Progenitor cell of endocrine pancreas (in vitro differentiated cells): ENCODE measurements at regions not wholly inside any gene's neighbourhood (a gene's known extent, or its start where the extent isn't known, plus 50 kb on each side); places are given as distances from the start of the nearest gene placed in this dataset.

Experiments used
- DNase-seq: peaks from one replicate; pipeline ENCODE4 v3.0.0; 2021; ENCODE audit warnings: low spot score; ENCODE audit not compliant: unreplicated experiment
- H3K27ac Mint-ChIP-seq: 2 replicates; pipeline ENCODE4 v1.8.0; 2021; ENCODE audit warnings: mild to moderate bottlenecking, moderate library complexity, mixed read lengths
- H3K27me3 Mint-ChIP-seq: 2 replicates; pipeline ENCODE4 v1.8.0; 2021; ENCODE audit warnings: mixed read lengths
- H3K36me3 Mint-ChIP-seq: 2 replicates; pipeline ENCODE4 v1.8.0; 2022; ENCODE audit warnings: mixed read lengths; ENCODE audit not compliant: insufficient read depth
- H3K4me1 Mint-ChIP-seq: 2 replicates; pipeline ENCODE4 v1.8.0; 2021; ENCODE audit warnings: low read depth, mixed read lengths
- H3K4me3 Mint-ChIP-seq: 2 replicates; pipeline ENCODE4 v1.8.0; 2021; ENCODE audit warnings: low read depth, mild to moderate bottlenecking, moderate library complexity, mixed read lengths
- H3K9me3 Mint-ChIP-seq: 2 replicates; pipeline ENCODE4 v1.8.0; 2021; ENCODE audit warnings: low read depth, mixed read lengths
- TF ChIP-seq, protein P1 (sequence below): fragments of 200-600 bp; sonication (generic); IDR thresholded peaks from one replicate; pipeline ENCODE4 v1.5.0; 2021; ENCODE audit warnings: antibody characterized with exemption, mild to moderate bottlenecking; ENCODE audit not compliant: unreplicated experiment

DNA sequence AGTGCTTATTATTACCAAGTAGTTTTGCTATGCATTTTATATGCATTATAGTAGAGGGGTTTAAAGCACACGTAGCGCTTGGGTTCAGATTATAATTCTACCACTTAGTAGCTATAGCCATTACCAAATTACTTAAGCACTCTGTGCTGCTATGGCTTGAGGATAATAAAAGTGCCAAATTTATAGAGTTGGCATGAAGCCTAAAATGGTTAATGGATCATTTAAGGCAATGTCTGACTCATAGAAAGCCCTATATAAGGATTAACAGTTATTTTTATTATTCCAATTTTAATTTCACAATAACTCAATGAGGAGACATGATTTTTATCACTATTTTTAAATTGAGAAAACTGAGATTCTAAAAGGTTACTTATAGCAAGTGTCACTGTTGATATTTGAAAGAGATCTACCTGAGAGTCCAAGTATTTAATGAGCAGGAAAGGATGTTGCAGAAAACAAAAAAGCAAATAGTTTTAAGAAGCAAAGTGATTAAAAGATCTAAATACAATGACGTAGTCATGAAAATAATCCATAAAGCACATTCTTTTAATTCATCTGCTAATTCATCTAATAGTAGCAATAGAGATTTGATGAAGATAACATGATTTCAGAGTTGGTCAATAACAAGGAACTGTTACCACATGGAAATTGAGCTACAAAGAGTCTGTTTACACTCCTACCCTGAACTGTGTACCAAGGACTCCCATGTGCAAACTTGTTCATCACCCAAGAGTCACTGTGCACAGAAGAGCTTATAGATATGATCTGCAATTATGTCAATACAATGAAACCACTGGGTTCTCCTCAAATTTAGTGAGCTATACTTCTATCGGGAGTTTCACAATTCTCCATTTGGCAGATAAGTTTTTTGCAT lies 78.8 kb upstream of the DTNA start:
- Mint-ChIP-seq H3K27me3 (peaks cover 15% of the 10 kb centered on the region), H3K36me3 (no peaks in the 10 kb centered on the region), H3K27ac (no peak overlapping the region), H3K4me1 (peaks cover 4% of the 10 kb centered on the region), H3K4me3 (no peak overlapping the region), H3K9me3 (no peaks in the 10 kb centered on the region)
- DNase-seq, result no peak
- TF ChIP-seq, protein P1, sequence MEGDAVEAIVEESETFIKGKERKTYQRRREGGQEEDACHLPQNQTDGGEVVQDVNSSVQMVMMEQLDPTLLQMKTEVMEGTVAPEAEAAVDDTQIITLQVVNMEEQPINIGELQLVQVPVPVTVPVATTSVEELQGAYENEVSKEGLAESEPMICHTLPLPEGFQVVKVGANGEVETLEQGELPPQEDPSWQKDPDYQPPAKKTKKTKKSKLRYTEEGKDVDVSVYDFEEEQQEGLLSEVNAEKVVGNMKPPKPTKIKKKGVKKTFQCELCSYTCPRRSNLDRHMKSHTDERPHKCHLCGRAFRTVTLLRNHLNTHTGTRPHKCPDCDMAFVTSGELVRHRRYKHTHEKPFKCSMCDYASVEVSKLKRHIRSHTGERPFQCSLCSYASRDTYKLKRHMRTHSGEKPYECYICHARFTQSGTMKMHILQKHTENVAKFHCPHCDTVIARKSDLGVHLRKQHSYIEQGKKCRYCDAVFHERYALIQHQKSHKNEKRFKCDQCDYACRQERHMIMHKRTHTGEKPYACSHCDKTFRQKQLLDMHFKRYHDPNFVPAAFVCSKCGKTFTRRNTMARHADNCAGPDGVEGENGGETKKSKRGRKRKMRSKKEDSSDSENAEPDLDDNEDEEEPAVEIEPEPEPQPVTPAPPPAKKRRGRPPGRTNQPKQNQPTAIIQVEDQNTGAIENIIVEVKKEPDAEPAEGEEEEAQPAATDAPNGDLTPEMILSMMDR, result no peak

- peaks cover 9% of the 10 kb centered on the region for H3K4me1 Mint-ChIP-seq
- H3K4me3 Mint-ChIP-seq, result no peak overlapping the region
- no peaks in the 10 kb centered on the region for H3K9me3 Mint-ChIP-seq
- DNase-seq, result no peak
- no peak overlapping the region for H3K27ac Mint-ChIP-seq
- no peaks in the 10 kb centered on the region for H3K36me3 Mint-ChIP-seq
- TF ChIP-seq, protein P1, result no peak
- H3K27me3 Mint-ChIP-seq, result peaks cover 15% of the 10 kb centered on the region
These were observed 77.8 kb upstream of the DTNA start for GRCh38 chr18:34632321-34632720.

DNA sequence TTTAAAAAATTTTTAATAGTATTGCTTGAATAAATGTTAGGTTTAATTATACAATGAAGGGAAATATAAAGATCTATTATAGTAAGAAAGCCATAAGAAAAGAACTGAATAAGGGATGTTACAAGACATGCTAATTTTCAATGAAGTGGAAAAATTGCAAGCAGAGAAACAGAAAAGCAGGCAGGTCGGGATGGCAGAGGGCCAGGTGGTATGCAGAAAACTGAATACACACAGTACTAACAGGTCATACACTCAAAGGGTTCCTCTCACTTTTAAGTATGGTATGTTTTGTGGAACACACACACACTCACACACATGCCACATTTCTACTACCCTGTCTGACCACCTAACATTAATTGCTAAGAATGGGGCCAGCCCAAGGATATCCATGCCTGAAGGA lies 76.7 kb upstream of the DTNA start:
- Mint-ChIP-seq H3K9me3 (no peaks in the 10 kb centered on the region), H3K4me1 (peaks cover 12% of the 10 kb centered on the region), H3K4me3 (no peak overlapping the region), H3K27ac (no peak overlapping the region), H3K36me3 (no peaks in the 10 kb centered on the region), H3K27me3 (peaks cover 15% of the 10 kb centered on the region)
- no peak for DNase-seq
- TF ChIP-seq, protein P1, result no peak

DNA sequence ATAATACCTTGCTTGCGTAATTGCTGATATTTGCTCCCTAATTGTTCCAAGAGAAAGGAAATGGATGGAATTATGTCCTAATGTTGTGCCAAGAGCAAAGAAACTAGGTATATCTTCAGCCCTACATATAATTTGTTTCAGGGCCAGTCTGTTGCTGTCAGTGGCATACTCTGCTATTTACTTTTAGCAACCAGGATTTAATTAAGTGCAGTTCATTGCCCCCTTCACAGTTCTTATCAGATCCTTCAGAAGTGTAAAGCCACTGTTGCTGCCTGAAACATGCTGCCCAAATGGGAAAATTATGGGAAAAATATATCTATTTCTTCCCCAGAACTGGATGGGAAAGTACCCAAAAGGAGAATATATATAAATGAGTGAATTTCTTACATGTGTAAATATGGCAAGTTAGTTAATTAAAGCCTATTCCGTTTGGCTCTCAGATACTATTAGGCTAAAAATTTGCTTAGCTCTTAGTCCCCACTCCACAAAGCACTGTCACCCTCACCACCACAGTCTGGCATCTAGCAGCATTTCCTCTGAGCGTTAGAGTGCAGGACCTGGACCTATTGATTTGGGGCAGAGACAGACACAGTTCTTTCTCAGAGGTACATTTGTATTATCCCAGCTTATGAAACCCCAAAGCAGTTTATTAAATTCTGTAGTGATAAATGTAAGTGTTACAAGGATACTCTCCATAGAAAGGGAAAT lies 72.8 kb upstream of the DTNA start:
- H3K27ac Mint-ChIP-seq, result peak overlapping the region; percentile 46
- peaks cover 8% of the 10 kb centered on the region for H3K4me1 Mint-ChIP-seq
- H3K36me3 Mint-ChIP-seq, result no peaks in the 10 kb centered on the region
- H3K27me3 Mint-ChIP-seq, result no peaks in the 10 kb centered on the region
- H3K9me3 Mint-ChIP-seq, result no peaks in the 10 kb centered on the region
- H3K4me3 Mint-ChIP-seq, result no peak overlapping the region
- no peak for DNase-seq
- TF ChIP-seq, protein P1, result no peak

DNA sequence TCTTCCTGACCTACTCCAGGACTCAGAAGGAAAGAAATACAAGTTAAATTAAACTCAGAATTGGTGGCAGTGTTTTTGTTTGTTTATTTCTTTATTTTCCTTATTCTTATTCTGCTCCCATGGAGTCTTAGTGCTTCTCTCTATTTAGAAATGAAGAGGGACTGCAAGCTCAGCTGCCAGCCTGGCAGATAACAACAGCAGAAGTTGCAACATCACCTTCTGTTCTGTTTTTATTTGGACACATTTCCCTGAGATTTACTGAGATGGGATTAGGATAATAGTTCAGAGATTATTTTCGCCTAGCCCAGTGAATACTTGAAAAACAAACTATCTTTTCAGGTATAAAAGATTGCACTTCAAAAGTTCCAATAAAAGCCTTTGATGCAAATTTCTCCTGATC lies 70.4 kb upstream of the DTNA start:
- peaks cover 8% of the 10 kb centered on the region for H3K4me1 Mint-ChIP-seq
- no peaks in the 10 kb centered on the region for H3K9me3 Mint-ChIP-seq
- H3K27ac Mint-ChIP-seq, result no peak overlapping the region
- no peaks in the 10 kb centered on the region for H3K27me3 Mint-ChIP-seq
- H3K4me3 Mint-ChIP-seq, result no peak overlapping the region
- no peaks in the 10 kb centered on the region for H3K36me3 Mint-ChIP-seq
- no peak for DNase-seq
- TF ChIP-seq, protein P1, result no peak
